ENCODE measurements at regions not wholly inside any gene's neighbourhood (a gene's known extent, or its start where the extent isn't known, plus 50 kb on each side); places are given as distances from the start of the nearest gene placed in this dataset.

- CTCF ChIA-PET, result no interaction called here
These were observed 448.7 kb downstream of the TAFA4 start for GRCh38 chr3:68483601-68484000.

GRCh38 chr3:68483041-68483440, 449.3 kb downstream of the TAFA4 start:
- H3K4me3 ChIP-seq (ENCODE audit: low read depth, low read length, poor library complexity, severe bottlenecking), result no peak overlapping the region
- H3K4me1 ChIP-seq (ENCODE audit: insufficient read depth, low read length, poor library complexity, severe bottlenecking), result no peaks in the 10 kb centered on the region
- H3K27ac ChIP-seq (ENCODE audit: low read depth, low read length, poor library complexity, severe bottlenecking), result no peak overlapping the region
- no peaks in the 10 kb centered on the region for H3K9me3 ChIP-seq (ENCODE audit: low read depth, low read length, poor library complexity, severe bottlenecking)
- ChIA-PET POLR2A (ENCODE audit: low non-redundant PET) (no interaction called here), CTCF (no interaction called here)
- no peaks in the 10 kb centered on the region for H3K27me3 ChIP-seq (replicated peaks; ENCODE audit: insufficient read depth, low read depth, low read length, poor library complexity)
- no TSS peak for BruUV-seq (replicated peaks)
- no peak for TF ChIP-seq CTCF (conservative IDR thresholded peaks at IDR 0.05; ENCODE audit: low read depth, low read length)
- TF ChIP-seq EZH2 (IDR thresholded peaks at IDR 0.05; ENCODE audit: borderline replicate concordance, low read depth, low read length, poor library complexity, severe bottlenecking), result no peak
- no peaks in the 10 kb centered on the region for H3K36me3 ChIP-seq (ENCODE audit: insufficient read depth, low read length, poor library complexity, severe bottlenecking)
- intact Hi-C loops (cut with micrococcal nuclease; ENCODE audit: unreplicated experiment), result no loop called here
- DNase-seq (ENCODE audit: low spot score), result no peak

More at GRCh38 chr3:68483601-68484000, 448.7 kb downstream of the TAFA4 start:
- TF ChIP-seq CTCF (conservative IDR thresholded peaks at IDR 0.05; ENCODE audit: low read depth, low read length), result no peak
- BruUV-seq (replicated peaks), result no TSS peak
- Histone ChIP-seq H3K27ac (ENCODE audit: low read depth, low read length, poor library complexity, severe bottlenecking) (no peak overlapping the region), H3K9me3 (ENCODE audit: low read depth, low read length, poor library complexity, severe bottlenecking) (no peaks in the 10 kb centered on the region), H3K4me3 (ENCODE audit: low read depth, low read length, poor library complexity, severe bottlenecking) (no peak overlapping the region), H3K36me3 (ENCODE audit: insufficient read depth, low read length, poor library complexity, severe bottlenecking) (no peaks in the 10 kb centered on the region), H3K27me3 (replicated peaks; ENCODE audit: insufficient read depth, low read depth, low read length, poor library complexity) (no peaks in the 10 kb centered on the region), H3K4me1 (ENCODE audit: insufficient read depth, low read length, poor library complexity, severe bottlenecking) (no peaks in the 10 kb centered on the region)
- intact Hi-C loops (cut with micrococcal nuclease; ENCODE audit: unreplicated experiment), result no loop called here
- DNase-seq (ENCODE audit: low spot score), result no peak
- POLR2A ChIA-PET (ENCODE audit: low non-redundant PET), result no interaction called here

GRCh38 chr3:68482565-68482964, 449.8 kb downstream of the TAFA4 start:
- Histone ChIP-seq H3K9me3 (ENCODE audit: low read depth, low read length, poor library complexity, severe bottlenecking) (no peaks in the 10 kb centered on the region), H3K4me3 (ENCODE audit: low read depth, low read length, poor library complexity, severe bottlenecking) (no peak overlapping the region), H3K4me1 (ENCODE audit: insufficient read depth, low read length, poor library complexity, severe bottlenecking) (no peaks in the 10 kb centered on the region), H3K27me3 (replicated peaks; ENCODE audit: insufficient read depth, low read depth, low read length, poor library complexity) (no peaks in the 10 kb centered on the region), H3K27ac (ENCODE audit: low read depth, low read length, poor library complexity, severe bottlenecking) (no peak overlapping the region), H3K36me3 (ENCODE audit: insufficient read depth, low read length, poor library complexity, severe bottlenecking) (no peaks in the 10 kb centered on the region)
- ChIA-PET CTCF (no interaction called here), POLR2A (ENCODE audit: low non-redundant PET) (no interaction called here)
- DNase-seq (ENCODE audit: low spot score), result no peak
- no TSS peak for BruUV-seq (replicated peaks)
- no peak for TF ChIP-seq EZH2 (IDR thresholded peaks at IDR 0.05; ENCODE audit: borderline replicate concordance, low read depth, low read length, poor library complexity, severe bottlenecking)
- no peak for TF ChIP-seq CTCF (conservative IDR thresholded peaks at IDR 0.05; ENCODE audit: low read depth, low read length)
- intact Hi-C loops (cut with micrococcal nuclease; ENCODE audit: unreplicated experiment), result no loop called here
